Natural killer cell (primary cell): ENCODE measurements at regions not wholly inside any gene's neighbourhood (a gene's known extent, or its start where the extent isn't known, plus 50 kb on each side); places are given as distances from the start of the nearest gene placed in this dataset.

Experiments
- ATAC-seq, 3 donors: fragments of 150-1000 bp in 2 of 3; fragments of 200-7000 bp in 1 of 3; cut with Tn5 transposase; 1 replicate in 1 of 3; 2 replicates in 2 of 3; pipeline ENCODE4 v1.10.0; 2021; ENCODE audit warnings: mild to moderate bottlenecking in 2 of 3, moderate library complexity in 2 of 3
- DNase-seq, 2 donors: peaks; one replicate each; pipeline versions ENCODE4 v3.0.0 to v3.0.0-alpha.2; 2013 to 2021; ENCODE audit warnings: mixed read lengths in 1 of 2
- H3K27ac ChIP-seq: one replicate; pipeline ENCODE4 v1.5.1; 2013; ENCODE audit warnings: mild to moderate bottlenecking, low read length
- H3K27me3 ChIP-seq: one replicate; pipeline ENCODE4 v1.6.1; 2013; ENCODE audit warnings: low read length; ENCODE audit not compliant: control insufficient read depth, insufficient read depth
- H3K36me3 ChIP-seq: one replicate; pipeline ENCODE4 v1.6.1; 2013; ENCODE audit warnings: low read length; ENCODE audit not compliant: control insufficient read depth, insufficient read depth
- H3K4me1 ChIP-seq: one replicate; pipeline ENCODE4 v1.6.1; 2013; ENCODE audit warnings: low read length; ENCODE audit not compliant: control insufficient read depth, insufficient read depth
- H3K4me3 ChIP-seq: one replicate; pipeline ENCODE4 v1.5.1; 2013; ENCODE audit warnings: low read length
- H3K9me3 ChIP-seq: one replicate; pipeline ENCODE4 v1.6.1; 2013; ENCODE audit warnings: low read length; ENCODE audit not compliant: control insufficient read depth, insufficient read depth
- H3K27ac Mint-ChIP-seq, 2 donors: one replicate each; pipeline ENCODE4 v1.8.0; 2022; ENCODE audit warnings: mild to moderate bottlenecking in 2 of 2, mixed read lengths in 2 of 2, moderate library complexity in 1 of 2
- H3K27me3 Mint-ChIP-seq, 2 donors: one replicate each; pipeline ENCODE4 v1.8.0; 2022; ENCODE audit warnings: low read depth in 2 of 2, mixed read lengths in 2 of 2
- H3K36me3 Mint-ChIP-seq: one replicate; pipeline ENCODE4 v1.8.0; 2022; ENCODE audit warnings: mixed read lengths
- H3K4me1 Mint-ChIP-seq, 2 donors: one replicate each; pipeline ENCODE4 v1.8.0; 2022; ENCODE audit warnings: mixed read lengths in 2 of 2
- H3K4me3 Mint-ChIP-seq: one replicate; pipeline ENCODE4 v1.8.0; 2022; ENCODE audit warnings: mild to moderate bottlenecking, moderate library complexity, mixed read lengths
- H3K9me3 Mint-ChIP-seq, 2 donors: one replicate each; pipeline ENCODE4 v1.8.0; 2022; ENCODE audit warnings: mixed read lengths in 2 of 2
- CTCF ChIP-seq: fragments of 200-600 bp; IDR thresholded peaks from one replicate; pipeline ENCODE4 v1.8.0; 2022; ENCODE audit warnings: antibody characterized with exemption
- WGBS: methylation state at CpG from one replicate; pipeline ENCODE4 v1.1.7; 2013; ENCODE audit warnings: missing lambda C conversion rate; ENCODE audit not compliant: insufficient coverage; 5-methylcytosine and 5-hydroxymethylcytosine counted together
- intact Hi-C: fragments of 100-400 bp; cut with micrococcal nuclease; formaldehyde crosslinking; loops from one replicate; pipeline ENCODE4 v1.14.2; 2022

GRCh38 chr15:95208988-95209387, 977.6 kb downstream of the MCTP2 start:
- ATAC-seq, result no peak
- intact Hi-C loops, result no loop called here
- Histone ChIP-seq H3K4me3 (no peak overlapping the region), H3K27ac (no peak overlapping the region), H3K9me3 (no peaks in the 10 kb centered on the region), H3K36me3 (no peaks in the 10 kb centered on the region), H3K4me1 (no peaks in the 10 kb centered on the region), H3K27me3 (no peaks in the 10 kb centered on the region)
- Mint-ChIP-seq H3K4me1 (no peaks in the 10 kb centered on the region), H3K27ac (no peak overlapping the region), H3K27me3 (peaks cover 0 to 14% of the 10 kb centered on the region in 2 donors), H3K4me3 (no peak overlapping the region), H3K9me3 (peaks cover 0 to 7% of the 10 kb centered on the region in 2 donors), H3K36me3 (no peaks in the 10 kb centered on the region)
- TF ChIP-seq CTCF, result no peak
- DNase-seq, result no peak

- Mint-ChIP-seq H3K4me1 (no peaks in the 10 kb centered on the region), H3K27ac (no peak overlapping the region), H3K27me3 (peaks cover 4 to 22% of the 10 kb centered on the region in 2 donors), H3K36me3 (no peaks in the 10 kb centered on the region), H3K4me3 (no peak overlapping the region), H3K9me3 (peaks cover 0 to 7% of the 10 kb centered on the region in 2 donors)
- intact Hi-C loops, result no loop called here
- 90% methylated on average over 1 of the region's 1 CpG for WGBS
- Histone ChIP-seq H3K9me3 (no peaks in the 10 kb centered on the region), H3K36me3 (no peaks in the 10 kb centered on the region), H3K4me1 (no peaks in the 10 kb centered on the region), H3K27me3 (no peaks in the 10 kb centered on the region), H3K27ac (no peak overlapping the region), H3K4me3 (no peak overlapping the region)
- DNase-seq (no peak), ATAC-seq (no peak)
- TF ChIP-seq CTCF, result no peak
These were observed 979.1 kb downstream of the MCTP2 start for GRCh38 chr15:95210436-95210981.

GRCh38 chr15:95215017-95215416, 983.7 kb downstream of the MCTP2 start:
- DNase-seq (no peak), ATAC-seq (no peak)
- no peaks in the 10 kb centered on the region for H3K36me3 ChIP-seq
- H3K4me3 Mint-ChIP-seq, result no peak overlapping the region
- no peak for TF ChIP-seq CTCF
- peaks cover 4 to 23% of the 10 kb centered on the region in 2 donors for H3K27me3 Mint-ChIP-seq
- intact Hi-C loops, result no loop called here
- no peaks in the 10 kb centered on the region for H3K36me3 Mint-ChIP-seq
- peaks cover 0 to 3% of the 10 kb centered on the region in 2 donors for H3K9me3 Mint-ChIP-seq
- H3K27ac Mint-ChIP-seq, result no peak overlapping the region
- H3K27ac ChIP-seq, result no peak overlapping the region
- H3K4me3 ChIP-seq, result no peak overlapping the region
- H3K9me3 ChIP-seq, result no peaks in the 10 kb centered on the region
- no peaks in the 10 kb centered on the region for H3K4me1 Mint-ChIP-seq
- H3K27me3 ChIP-seq, result no peaks in the 10 kb centered on the region
- no peaks in the 10 kb centered on the region for H3K4me1 ChIP-seq

GRCh38 chr15:95226835-95227234, 995.5 kb downstream of the MCTP2 start:
- peaks cover 4% of the 10 kb centered on the region for H3K9me3 ChIP-seq
- Mint-ChIP-seq H3K36me3 (peaks cover 2% of the 10 kb centered on the region), H3K27ac (no peak overlapping the region), H3K4me3 (no peak overlapping the region), H3K4me1 (no peaks in the 10 kb centered on the region), H3K27me3 (peaks cover 15 to 20% of the 10 kb centered on the region in 2 donors), H3K9me3 (peaks cover 7% of the 10 kb centered on the region in 2 donors)
- DNase-seq (no peak), ATAC-seq (no peak)
- TF ChIP-seq CTCF, result no peak
- WGBS, result 88% methylated on average over 5 of the region's 5 CpGs
- H3K27me3 ChIP-seq, result no peaks in the 10 kb centered on the region
- H3K27ac ChIP-seq, result no peak overlapping the region
- H3K36me3 ChIP-seq, result no peaks in the 10 kb centered on the region
- intact Hi-C loops, result no loop called here
- H3K4me3 ChIP-seq, result no peak overlapping the region
- no peaks in the 10 kb centered on the region for H3K4me1 ChIP-seq
